ENCODE measurements at regions not wholly inside any gene's neighbourhood (a gene's known extent, or its start where the extent isn't known, plus 50 kb on each side); places are given as distances from the start of the nearest gene placed in this dataset.

GRCh38 chr4:185892165-185892564, 80.2 kb upstream of the SORBS2 start:
- no peak for DNase-seq (ENCODE audit: low read depth in 1 of 2, low spot score in 1 of 2)
- Histone ChIP-seq H3K9me3 (ENCODE audit: low read depth) (no peaks in the 10 kb centered on the region), H3K4me3 (no peak overlapping the region), H3K36me3 (no peaks in the 10 kb centered on the region), H3K27me3 (no peaks in the 10 kb centered on the region), H3K27ac (no peak overlapping the region), H3K4me1 (ENCODE audit: low read depth) (peaks cover 7% of the 10 kb centered on the region)
- TF ChIP-seq CTCF (IDR thresholded peaks at IDR 0.05; ENCODE audit: low read depth, low read length), result no peak

GRCh38 chr4:185893500-185893899, 81.5 kb upstream of the SORBS2 start:
- Histone ChIP-seq H3K27ac (no peak overlapping the region), H3K4me3 (no peak overlapping the region), H3K9me3 (ENCODE audit: low read depth) (no peaks in the 10 kb centered on the region), H3K4me1 (ENCODE audit: low read depth) (peaks cover 7% of the 10 kb centered on the region), H3K36me3 (no peaks in the 10 kb centered on the region), H3K27me3 (no peaks in the 10 kb centered on the region)
- no peak for DNase-seq (ENCODE audit: low read depth in 1 of 2, low spot score in 1 of 2)
- no peak for TF ChIP-seq CTCF (IDR thresholded peaks at IDR 0.05; ENCODE audit: low read depth, low read length)

GRCh38 chr4:185894481-185894880, 82.5 kb upstream of the SORBS2 start:
- no peak overlapping the region for H3K4me3 ChIP-seq
- no peaks in the 10 kb centered on the region for H3K27me3 ChIP-seq
- peaks cover 7% of the 10 kb centered on the region for H3K4me1 ChIP-seq (ENCODE audit: low read depth)
- no peak for DNase-seq (ENCODE audit: low read depth in 1 of 2, low spot score in 1 of 2)
- H3K36me3 ChIP-seq, result no peaks in the 10 kb centered on the region
- TF ChIP-seq CTCF (IDR thresholded peaks at IDR 0.05; ENCODE audit: low read depth, low read length), result no peak
- no peak overlapping the region for H3K27ac ChIP-seq
- H3K9me3 ChIP-seq (ENCODE audit: low read depth), result no peaks in the 10 kb centered on the region

- Histone ChIP-seq H3K4me3 (no peak overlapping the region), H3K36me3 (no peaks in the 10 kb centered on the region), H3K27ac (no peak overlapping the region), H3K27me3 (no peaks in the 10 kb centered on the region), H3K4me1 (ENCODE audit: low read depth) (peaks cover 4% of the 10 kb centered on the region), H3K9me3 (ENCODE audit: low read depth) (no peaks in the 10 kb centered on the region)
- DNase-seq (ENCODE audit: low read depth in 1 of 2, low spot score in 1 of 2), result no peak
- TF ChIP-seq CTCF (IDR thresholded peaks at IDR 0.05; ENCODE audit: low read depth, low read length), result no peak
Observed at GRCh38 chr4:185895351-185895750, 83.4 kb upstream of the SORBS2 start.

GRCh38 chr4:185895866-185896265, 83.9 kb upstream of the SORBS2 start:
- no peaks in the 10 kb centered on the region for H3K27me3 ChIP-seq
- no peaks in the 10 kb centered on the region for H3K9me3 ChIP-seq (ENCODE audit: low read depth)
- no peak overlapping the region for H3K4me3 ChIP-seq
- no peak for DNase-seq (ENCODE audit: low read depth in 1 of 2, low spot score in 1 of 2)
- H3K4me1 ChIP-seq (ENCODE audit: low read depth), result peaks cover 2% of the 10 kb centered on the region
- no peak overlapping the region for H3K27ac ChIP-seq
- no peaks in the 10 kb centered on the region for H3K36me3 ChIP-seq
- no peak for TF ChIP-seq CTCF (IDR thresholded peaks at IDR 0.05; ENCODE audit: low read depth, low read length)
